Trophoblast cell (in vitro differentiated cells and primary cell): ENCODE measurements at regions not wholly inside any gene's neighbourhood (a gene's known extent, or its start where the extent isn't known, plus 50 kb on each side); places are given as distances from the start of the nearest gene placed in this dataset.
A peak's percentile ranks its signal among the peaks of the same experiment; 100 is the strongest.
"Not testable (repeated sequence)": the region's sequence is repeated elsewhere in the genome, so short reads cannot be mapped to it uniquely, and the experiment has no call there.

ENCODE experiments used
- DNase-seq, 2 donors: peaks; one replicate each; pipeline ENCODE4 v3.0.0-alpha.2; 2016
- H2AFZ ChIP-seq: 2 replicates; pipeline ENCODE4 v1.6.1; 2013; ENCODE audit warnings: low read length, moderate library complexity, mild to moderate bottlenecking; ENCODE audit not compliant: insufficient read depth, poor library complexity
- H2AK5ac ChIP-seq: 2 replicates; pipeline ENCODE4 v1.6.1; 2013; ENCODE audit warnings: mild to moderate bottlenecking, low read length
- H2BK120ac ChIP-seq: 2 replicates; pipeline ENCODE4 v1.6.1; 2013; ENCODE audit warnings: low read length, mild to moderate bottlenecking, moderate library complexity; ENCODE audit not compliant: insufficient read depth, poor library complexity
- H2BK12ac ChIP-seq: 2 replicates; pipeline ENCODE4 v1.6.1; 2013; ENCODE audit warnings: mild to moderate bottlenecking, low read length, moderate library complexity
- H2BK5ac ChIP-seq: 2 replicates; pipeline ENCODE4 v1.6.1; 2013; ENCODE audit warnings: low read length, low read depth, moderate library complexity, mild to moderate bottlenecking; ENCODE audit not compliant: poor library complexity
- H3K14ac ChIP-seq: 2 replicates; pipeline ENCODE4 v1.6.1; 2013; ENCODE audit warnings: mild to moderate bottlenecking, low read length
- H3K18ac ChIP-seq: 2 replicates; pipeline ENCODE4 v1.6.1; 2013; ENCODE audit warnings: mild to moderate bottlenecking, low read length
- H3K23ac ChIP-seq: 2 replicates; pipeline ENCODE4 v1.6.1; 2013; ENCODE audit warnings: low read length
- H3K27ac ChIP-seq: 2 replicates; pipeline ENCODE4 v1.5.1; 2013; ENCODE audit warnings: low read depth, mild to moderate bottlenecking, inconsistent platforms, low read length, moderate library complexity
- H3K27me3 ChIP-seq: 2 replicates; pipeline ENCODE4 v1.6.1; 2013; ENCODE audit warnings: inconsistent platforms, mild to moderate bottlenecking, low read length, moderate library complexity; ENCODE audit not compliant: insufficient read depth
- H3K36me3 ChIP-seq, 2 experiments: 1 replicate in 1 of 2; 2 replicates in 1 of 2; pipeline ENCODE4 v1.6.1; 2013; ENCODE audit warnings: low read length in 2 of 2, mild to moderate bottlenecking in 2 of 2, moderate library complexity in 1 of 2; ENCODE audit not compliant: insufficient read depth in 2 of 2, control insufficient read depth in 1 of 2
- H3K4ac ChIP-seq: 2 replicates; pipeline ENCODE4 v1.6.1; 2013; ENCODE audit warnings: low read depth, mild to moderate bottlenecking, low read length, moderate library complexity
- H3K4me1 ChIP-seq, 2 experiments: 1 replicate in 1 of 2; 2 replicates in 1 of 2; pipeline ENCODE4 v1.6.1; 2013; ENCODE audit warnings: low read length in 2 of 2, mild to moderate bottlenecking in 2 of 2, moderate library complexity in 1 of 2; ENCODE audit not compliant: insufficient read depth in 2 of 2, control insufficient read depth in 1 of 2
- H3K4me2 ChIP-seq: 2 replicates; pipeline ENCODE4 v1.6.1; 2013; ENCODE audit warnings: inconsistent platforms, mild to moderate bottlenecking, low read length, moderate library complexity
- H3K4me3 ChIP-seq: 2 replicates; pipeline ENCODE4 v1.5.1; 2013; ENCODE audit warnings: mild to moderate bottlenecking, low read depth, low read length, inconsistent platforms
- H3K79me1 ChIP-seq: one replicate; pipeline ENCODE4 v1.6.1; 2013; ENCODE audit warnings: low read length
- H3K79me2 ChIP-seq: 2 replicates; pipeline ENCODE4 v1.6.1; 2013; ENCODE audit warnings: low read length, mild to moderate bottlenecking; ENCODE audit not compliant: control insufficient read depth, insufficient read depth, poor library complexity
- H3K9ac ChIP-seq: 2 replicates; pipeline ENCODE4 v1.6.1; 2013; ENCODE audit warnings: mild to moderate bottlenecking, low read length
- H3K9me3 ChIP-seq: 2 replicates; pipeline ENCODE4 v1.6.1; 2013; ENCODE audit warnings: low read depth, mild to moderate bottlenecking, control low read depth, inconsistent platforms, low read length; ENCODE audit not compliant: insufficient read depth
- H4K12ac ChIP-seq: 2 replicates; pipeline ENCODE4 v1.6.1; 2013; ENCODE audit warnings: low read depth, mild to moderate bottlenecking, low read length, moderate library complexity
- H4K8ac ChIP-seq: 2 replicates; pipeline ENCODE4 v1.6.1; 2013; ENCODE audit warnings: low read depth, mild to moderate bottlenecking, low read length, moderate library complexity
- H4K91ac ChIP-seq: one replicate; pipeline ENCODE4 v1.6.1; 2013; ENCODE audit warnings: low read depth, mild to moderate bottlenecking, low read length, moderate library complexity
- WGBS: extraction: QIAGEN DNeasy Blood & Tissue Kit; methylation state at CpG from one replicate; pipeline ENCODE4 v1.1.7; 2013; ENCODE audit warnings: missing lambda C conversion rate; ENCODE audit not compliant: insufficient read length, insufficient coverage; ENCODE audit errors: extremely low coverage; 5-methylcytosine and 5-hydroxymethylcytosine counted together

DNA sequence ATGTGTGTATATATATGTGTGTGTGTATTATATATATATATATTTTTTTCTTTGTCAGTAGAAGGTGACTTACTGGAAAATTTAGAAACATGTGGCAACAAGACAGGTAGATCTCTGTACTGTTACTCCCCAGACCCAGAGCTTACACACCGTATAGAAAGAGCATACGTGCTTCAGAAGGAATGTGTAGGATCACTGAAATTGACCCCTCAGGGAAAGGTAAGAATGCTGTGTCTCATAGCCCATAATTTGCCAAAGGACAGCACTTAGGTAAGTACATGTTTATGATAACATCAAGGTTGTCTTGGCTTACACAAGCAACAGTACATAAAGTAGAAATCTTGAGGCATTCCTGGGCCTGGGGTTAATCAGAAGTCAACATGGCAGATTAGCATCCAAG, 54.2 kb upstream of the PDE3B start:
- no CpG with 5 or more reads among the region's 2 CpGs for WGBS
- H3K23ac ChIP-seq: no peak overlapping the region
- H3K18ac ChIP-seq: no peak overlapping the region
- no peak overlapping the region for H3K4ac ChIP-seq
- DNase-seq: peak; percentile 78 to 87
- no peak overlapping the region for H2BK5ac ChIP-seq
- H3K4me2 ChIP-seq: peak overlapping the region; percentile 3
- no peak overlapping the region for H3K14ac ChIP-seq
- no peak overlapping the region for H3K27ac ChIP-seq
- no peak overlapping the region for H2BK120ac ChIP-seq
- peaks cover 5 to 15% of the 10 kb centered on the region in 2 experiments for H3K4me1 ChIP-seq
- no peak overlapping the region for H4K12ac ChIP-seq
- H3K27me3 ChIP-seq: no peaks in the 10 kb centered on the region
- H3K9me3 ChIP-seq: no peaks in the 10 kb centered on the region
- no peak overlapping the region for H3K4me3 ChIP-seq
- no peak overlapping the region for H4K91ac ChIP-seq
- peaks cover 9% of the 10 kb centered on the region for H3K79me1 ChIP-seq
- H2AK5ac ChIP-seq: no peak overlapping the region
- no peak overlapping the region for H2BK12ac ChIP-seq
- no peak overlapping the region for H2AFZ ChIP-seq
- H3K79me2 ChIP-seq: no peaks in the 10 kb centered on the region
- H4K8ac ChIP-seq: no peak overlapping the region
- H3K36me3 ChIP-seq: no peaks in the 10 kb centered on the region
- no peak overlapping the region for H3K9ac ChIP-seq

GRCh38 chr11:14591046-14591445, 52.6 kb upstream of the PDE3B start:
- H3K4me2 ChIP-seq, H3K27me3 ChIP-seq, H3K79me1 ChIP-seq, DNase-seq, H3K4me3 ChIP-seq, H3K9me3 ChIP-seq, H2BK5ac ChIP-seq, H3K36me3 ChIP-seq, H3K79me2 ChIP-seq, H3K23ac ChIP-seq, H4K8ac ChIP-seq, H2AK5ac ChIP-seq, H3K18ac ChIP-seq, H4K12ac ChIP-seq, H2AFZ ChIP-seq, H3K27ac ChIP-seq, H3K9ac ChIP-seq: not testable (repeated sequence)
- peak overlapping the region; percentile 71 for H3K14ac ChIP-seq
- H3K4ac ChIP-seq: peak overlapping the region; percentile 53
- no CpG with 5 or more reads among the region's 19 CpGs for WGBS
- peak overlapping the region; percentile 19 for H4K91ac ChIP-seq
- peak overlapping the region; percentile 85 for H2BK12ac ChIP-seq
- peaks cover 3 to 12% of the 10 kb centered on the region in 2 experiments for H3K4me1 ChIP-seq
- peak overlapping the region; percentile 39 for H2BK120ac ChIP-seq

DNA sequence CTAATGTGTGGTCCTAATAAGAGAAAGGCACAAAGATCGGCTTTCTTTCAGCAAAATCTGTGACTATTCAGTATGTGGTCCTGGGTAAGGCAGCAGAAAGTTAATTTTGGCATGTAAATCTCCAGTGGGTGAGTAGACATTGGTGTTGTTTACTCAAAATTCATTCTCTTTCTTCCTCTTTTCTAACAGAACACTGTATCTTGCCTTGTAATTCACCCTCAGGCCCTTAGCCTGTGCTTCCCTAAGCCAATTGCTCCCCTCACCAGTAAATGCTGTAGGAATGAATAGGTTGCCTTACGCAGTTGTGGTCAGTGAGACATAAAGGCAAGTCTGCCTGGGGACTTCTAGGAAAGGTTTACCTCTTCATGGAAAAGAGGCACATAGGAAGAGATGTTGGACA, 49.9 kb upstream of the PDE3B start:
- Histone ChIP-seq H3K9ac (no peak overlapping the region), H2BK5ac (no peak overlapping the region), H3K4ac (no peak overlapping the region), H2BK120ac (no peak overlapping the region), H2AK5ac (no peak overlapping the region), H2AFZ (no peak overlapping the region), H3K9me3 (no peaks in the 10 kb centered on the region), H3K27me3 (no peaks in the 10 kb centered on the region), H3K27ac (no peak overlapping the region), H3K4me2 (no peak overlapping the region), H4K91ac (no peak overlapping the region), H3K36me3 (no peaks in the 10 kb centered on the region), H3K14ac (no peak overlapping the region), H4K12ac (no peak overlapping the region), H3K23ac (no peak overlapping the region), H3K4me3 (no peak overlapping the region), H2BK12ac (no peak overlapping the region), H3K4me1 (peaks cover 0 to 4% of the 10 kb centered on the region in 2 experiments), H3K79me2 (no peaks in the 10 kb centered on the region), H4K8ac (no peak overlapping the region), H3K18ac (no peak overlapping the region), H3K79me1 (peaks cover 4% of the 10 kb centered on the region)
- WGBS: no CpG with 5 or more reads among the region's 2 CpGs
- no peak for DNase-seq
